ENCODE measurements at regions not wholly inside any gene's neighbourhood (a gene's known extent, or its start where the extent isn't known, plus 50 kb on each side); places are given as distances from the start of the nearest gene placed in this dataset.

DNA sequence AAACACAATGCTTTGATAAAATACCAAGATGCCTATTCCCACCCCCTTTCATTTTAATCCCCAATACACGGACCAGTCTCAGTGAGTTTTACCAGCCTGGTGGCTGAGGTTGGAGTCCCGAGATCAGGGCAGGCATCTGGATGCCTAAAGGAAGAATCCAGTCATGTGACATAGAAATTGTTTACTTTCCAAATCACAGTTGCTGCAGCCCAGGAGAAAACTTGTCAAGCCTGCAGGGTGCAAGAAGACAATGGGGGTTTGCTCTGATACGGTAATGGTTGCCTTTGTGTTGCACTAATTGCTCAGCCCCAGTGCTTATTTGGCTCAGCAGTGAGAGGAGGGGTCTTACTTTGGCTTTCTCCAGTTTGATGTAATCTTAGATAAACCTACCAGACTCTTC, 308.5 kb upstream of the POU3F2 start:
- Histone ChIP-seq H3K36me3 (ENCODE audit: control insufficient read depth, low read depth, low read length) (no peaks in the 10 kb centered on the region), H3K4me3 (ENCODE audit: low read length) (peak overlapping the region; percentile 25), H3K4me1 (ENCODE audit: control insufficient read depth, low read depth, low read length) (peaks cover 16% of the 10 kb centered on the region), H3K27me3 (ENCODE audit: control insufficient read depth, insufficient read depth, low read length) (peaks cover 32% of the 10 kb centered on the region), H3K27ac (ENCODE audit: low read length) (no peak overlapping the region), H3K9ac (ENCODE audit: low read length) (no peak overlapping the region), H3K9me3 (ENCODE audit: control insufficient read depth, low read depth, low read length) (no peaks in the 10 kb centered on the region)

DNA sequence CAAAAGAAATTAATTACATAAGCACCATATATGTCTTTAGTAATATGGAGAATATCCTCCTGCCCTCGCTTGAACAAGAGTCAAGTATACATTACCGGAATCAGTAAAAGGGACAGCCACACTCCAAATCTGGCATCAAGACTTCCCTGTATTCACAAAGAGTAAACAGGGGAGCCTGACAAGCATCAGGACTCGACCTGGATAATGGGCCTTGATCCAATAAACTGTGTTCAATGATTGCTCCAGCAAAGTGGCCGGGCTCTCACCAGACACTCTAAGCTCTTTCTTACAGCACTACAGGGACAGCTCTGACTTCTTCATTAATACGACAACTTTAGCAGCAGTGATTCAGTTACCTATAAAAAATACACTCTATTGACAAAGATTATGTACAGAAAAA, 307.9 kb upstream of the POU3F2 start:
- H3K27ac ChIP-seq (ENCODE audit: low read length): no peak overlapping the region
- no peak overlapping the region for H3K9ac ChIP-seq (ENCODE audit: low read length)
- peaks cover 32% of the 10 kb centered on the region for H3K27me3 ChIP-seq (ENCODE audit: control insufficient read depth, insufficient read depth, low read length)
- H3K36me3 ChIP-seq (ENCODE audit: control insufficient read depth, low read depth, low read length): no peaks in the 10 kb centered on the region
- peaks cover 16% of the 10 kb centered on the region for H3K4me1 ChIP-seq (ENCODE audit: control insufficient read depth, low read depth, low read length)
- peak overlapping the region; percentile 25 for H3K4me3 ChIP-seq (ENCODE audit: low read length)
- no peaks in the 10 kb centered on the region for H3K9me3 ChIP-seq (ENCODE audit: control insufficient read depth, low read depth, low read length)

DNA sequence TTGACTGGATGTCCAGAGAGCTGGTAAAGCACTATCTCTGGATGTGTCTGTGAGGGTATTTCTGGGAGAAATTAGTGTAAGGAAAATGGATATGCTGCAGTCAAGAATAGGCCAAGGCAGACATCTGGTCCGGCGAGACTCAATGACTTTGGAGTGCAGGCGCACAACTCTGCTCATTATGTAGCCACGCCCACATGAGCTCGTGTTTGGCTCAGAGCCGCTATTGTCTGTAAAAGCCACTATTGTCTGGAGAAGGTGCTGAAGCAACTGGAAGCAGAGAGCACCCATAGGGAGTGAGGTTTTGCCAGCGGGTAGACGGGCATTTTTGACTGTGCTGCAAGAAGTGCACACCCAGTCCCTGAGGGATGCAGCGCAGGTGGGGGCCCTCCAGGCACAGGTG, 305.0 kb upstream of the POU3F2 start:
- H3K36me3 ChIP-seq (ENCODE audit: control insufficient read depth, low read depth, low read length): no peaks in the 10 kb centered on the region
- H3K4me3 ChIP-seq (ENCODE audit: low read length): no peak overlapping the region
- H3K9ac ChIP-seq (ENCODE audit: low read length): no peak overlapping the region
- peaks cover 32% of the 10 kb centered on the region for H3K27me3 ChIP-seq (ENCODE audit: control insufficient read depth, insufficient read depth, low read length)
- no peak overlapping the region for H3K27ac ChIP-seq (ENCODE audit: low read length)
- H3K9me3 ChIP-seq (ENCODE audit: control insufficient read depth, low read depth, low read length): no peaks in the 10 kb centered on the region
- H3K4me1 ChIP-seq (ENCODE audit: control insufficient read depth, low read depth, low read length): peaks cover 16% of the 10 kb centered on the region

DNA sequence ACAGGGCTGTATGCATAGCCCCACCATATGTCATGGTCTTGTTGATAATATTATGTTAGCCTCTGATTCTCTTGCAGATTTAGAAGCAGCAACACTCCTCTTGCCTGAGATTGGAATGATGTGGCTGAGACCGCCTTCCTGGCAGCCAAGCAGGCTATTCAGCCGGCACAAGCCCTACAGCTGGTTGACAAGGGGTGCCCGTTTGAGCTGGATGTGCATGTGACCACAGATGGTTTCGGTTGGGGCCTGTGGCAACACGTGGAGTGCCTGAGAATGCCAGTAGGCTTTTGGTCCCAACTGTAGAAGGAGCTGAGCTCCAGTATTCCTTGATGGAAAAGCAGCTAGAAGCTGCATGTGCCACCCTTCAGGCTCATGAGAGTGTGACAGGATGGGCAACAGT, 303.6 kb upstream of the POU3F2 start:
- no peak overlapping the region for H3K9ac ChIP-seq (ENCODE audit: low read length)
- no peaks in the 10 kb centered on the region for H3K36me3 ChIP-seq (ENCODE audit: control insufficient read depth, low read depth, low read length)
- peaks cover 9% of the 10 kb centered on the region for H3K4me1 ChIP-seq (ENCODE audit: control insufficient read depth, low read depth, low read length)
- no peak overlapping the region for H3K27ac ChIP-seq (ENCODE audit: low read length)
- no peak overlapping the region for H3K4me3 ChIP-seq (ENCODE audit: low read length)
- no peaks in the 10 kb centered on the region for H3K9me3 ChIP-seq (ENCODE audit: control insufficient read depth, low read depth, low read length)
- H3K27me3 ChIP-seq (ENCODE audit: control insufficient read depth, insufficient read depth, low read length): peaks cover 24% of the 10 kb centered on the region

DNA sequence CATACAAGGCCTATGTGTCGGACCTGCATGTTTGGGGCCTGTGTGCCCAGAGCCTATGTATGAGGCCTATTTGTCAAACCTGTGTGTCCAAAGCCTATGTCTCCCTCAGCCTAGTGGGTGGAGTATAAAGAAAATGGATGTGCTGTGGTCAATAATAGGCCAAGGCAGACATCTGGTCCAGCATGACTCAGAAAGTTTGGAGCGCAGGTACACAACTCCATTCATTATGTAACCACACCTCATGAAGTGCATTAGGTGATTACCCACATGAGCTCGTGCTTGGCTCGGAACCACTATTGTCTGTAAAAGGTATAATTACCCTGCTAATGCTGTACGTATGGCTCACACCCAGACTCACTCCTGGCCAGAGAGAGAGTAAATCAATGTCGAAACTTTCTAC, 302.4 kb upstream of the POU3F2 start:
- Histone ChIP-seq H3K4me3 (ENCODE audit: low read length) (no peak overlapping the region), H3K4me1 (ENCODE audit: control insufficient read depth, low read depth, low read length) (no peaks in the 10 kb centered on the region), H3K36me3 (ENCODE audit: control insufficient read depth, low read depth, low read length) (no peaks in the 10 kb centered on the region), H3K27me3 (ENCODE audit: control insufficient read depth, insufficient read depth, low read length) (peaks cover 14% of the 10 kb centered on the region), H3K9me3 (ENCODE audit: control insufficient read depth, low read depth, low read length) (no peaks in the 10 kb centered on the region), H3K27ac (ENCODE audit: low read length) (no peak overlapping the region), H3K9ac (ENCODE audit: low read length) (no peak overlapping the region)

DNA sequence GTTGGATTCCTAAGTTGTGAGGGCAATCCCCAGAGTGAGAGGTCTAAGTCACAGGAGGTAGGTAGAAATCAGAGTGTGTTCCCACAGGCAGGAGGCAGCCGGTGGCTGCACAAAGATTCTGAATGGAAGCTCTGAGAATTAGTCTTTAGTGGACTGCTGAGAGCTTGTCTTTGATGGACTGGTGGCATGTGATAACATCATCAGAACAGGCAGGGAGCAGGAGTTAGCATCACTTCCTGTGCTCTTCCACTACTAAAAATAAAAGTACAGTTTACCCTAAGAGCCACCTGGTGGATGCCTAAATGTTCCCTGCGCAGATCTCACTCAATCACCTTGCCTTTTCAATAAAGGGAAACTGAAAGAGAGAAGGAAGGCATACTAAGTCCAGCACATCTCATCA, 294.6 kb upstream of the POU3F2 start:
- Histone ChIP-seq H3K9me3 (ENCODE audit: control insufficient read depth, low read depth, low read length) (no peaks in the 10 kb centered on the region), H3K36me3 (ENCODE audit: control insufficient read depth, low read depth, low read length) (no peaks in the 10 kb centered on the region), H3K27me3 (ENCODE audit: control insufficient read depth, insufficient read depth, low read length) (no peaks in the 10 kb centered on the region), H3K9ac (ENCODE audit: low read length) (no peak overlapping the region), H3K27ac (ENCODE audit: low read length) (no peak overlapping the region), H3K4me3 (ENCODE audit: low read length) (no peak overlapping the region), H3K4me1 (ENCODE audit: control insufficient read depth, low read depth, low read length) (no peaks in the 10 kb centered on the region)

DNA sequence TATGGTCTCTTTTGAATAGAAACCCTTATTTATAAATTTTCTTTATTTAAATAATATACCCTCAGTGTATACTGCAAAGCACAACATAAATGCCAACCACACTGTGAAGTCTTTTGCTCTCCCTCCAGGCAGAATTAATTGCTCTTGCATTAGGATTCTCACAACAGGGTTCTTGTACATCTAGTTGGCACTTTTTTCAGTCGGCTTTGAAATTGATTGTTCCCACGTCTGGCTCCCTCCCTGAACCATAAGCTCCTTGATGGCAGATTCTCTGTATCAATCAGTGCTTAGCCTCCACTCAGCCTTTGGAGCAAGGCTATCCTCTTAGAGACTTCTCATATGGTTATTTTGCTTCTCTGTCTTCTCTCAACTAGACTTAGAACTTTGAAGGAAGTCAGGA, 288.0 kb upstream of the POU3F2 start:
- Histone ChIP-seq H3K4me1 (ENCODE audit: control insufficient read depth, low read depth, low read length) (no peaks in the 10 kb centered on the region), H3K4me3 (ENCODE audit: low read length) (no peak overlapping the region), H3K9me3 (ENCODE audit: control insufficient read depth, low read depth, low read length) (no peaks in the 10 kb centered on the region), H3K36me3 (ENCODE audit: control insufficient read depth, low read depth, low read length) (no peaks in the 10 kb centered on the region), H3K9ac (ENCODE audit: low read length) (no peak overlapping the region), H3K27me3 (ENCODE audit: control insufficient read depth, insufficient read depth, low read length) (no peaks in the 10 kb centered on the region), H3K27ac (ENCODE audit: low read length) (no peak overlapping the region)

DNA sequence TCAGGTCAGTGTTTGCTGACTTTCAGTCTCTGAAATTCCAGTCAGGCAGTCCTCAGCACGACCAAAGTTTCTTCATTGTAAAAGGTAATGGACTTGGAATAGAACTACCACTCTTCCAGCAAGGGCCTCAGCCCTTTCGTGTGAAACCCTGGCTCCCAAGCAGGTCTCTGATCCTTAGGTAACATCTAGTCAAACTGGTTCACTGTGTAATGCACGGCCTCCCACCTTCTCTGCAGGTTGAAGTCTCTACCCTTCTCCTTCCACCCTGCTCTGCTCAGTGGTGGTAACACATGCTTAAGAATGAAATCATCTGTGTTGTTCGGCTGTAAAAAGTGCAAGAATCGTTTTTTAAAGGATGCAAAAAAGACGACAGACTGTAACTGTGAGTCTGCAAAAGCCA, 287.2 kb upstream of the POU3F2 start:
- Histone ChIP-seq H3K27ac (ENCODE audit: low read length) (no peak overlapping the region), H3K9me3 (ENCODE audit: control insufficient read depth, low read depth, low read length) (no peaks in the 10 kb centered on the region), H3K4me3 (ENCODE audit: low read length) (no peak overlapping the region), H3K27me3 (ENCODE audit: control insufficient read depth, insufficient read depth, low read length) (no peaks in the 10 kb centered on the region), H3K4me1 (ENCODE audit: control insufficient read depth, low read depth, low read length) (no peaks in the 10 kb centered on the region), H3K36me3 (ENCODE audit: control insufficient read depth, low read depth, low read length) (no peaks in the 10 kb centered on the region), H3K9ac (ENCODE audit: low read length) (no peak overlapping the region)

DNA sequence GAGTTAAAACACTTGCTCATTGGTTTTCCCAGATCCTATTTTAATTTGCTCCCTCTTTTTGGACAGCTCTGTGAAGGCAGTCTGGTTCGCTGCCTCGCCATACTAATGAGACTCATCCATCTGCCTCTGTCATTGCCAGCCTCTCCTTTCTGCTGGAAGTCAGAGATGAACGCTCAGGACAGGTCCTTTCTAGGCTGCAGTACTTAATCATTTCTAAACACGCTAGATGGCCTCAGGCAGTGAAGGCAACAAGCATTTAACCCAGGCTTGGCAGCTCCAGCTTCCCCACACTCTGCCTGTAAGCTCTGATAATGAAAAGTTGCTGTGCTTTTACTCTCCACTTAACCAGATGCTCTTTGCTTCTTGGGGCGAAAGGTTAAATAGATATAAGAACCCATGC, 286.7 kb upstream of the POU3F2 start:
- no peaks in the 10 kb centered on the region for H3K27me3 ChIP-seq (ENCODE audit: control insufficient read depth, insufficient read depth, low read length)
- H3K4me1 ChIP-seq (ENCODE audit: control insufficient read depth, low read depth, low read length): no peaks in the 10 kb centered on the region
- no peaks in the 10 kb centered on the region for H3K36me3 ChIP-seq (ENCODE audit: control insufficient read depth, low read depth, low read length)
- H3K27ac ChIP-seq (ENCODE audit: low read length): no peak overlapping the region
- no peaks in the 10 kb centered on the region for H3K9me3 ChIP-seq (ENCODE audit: control insufficient read depth, low read depth, low read length)
- no peak overlapping the region for H3K4me3 ChIP-seq (ENCODE audit: low read length)
- no peak overlapping the region for H3K9ac ChIP-seq (ENCODE audit: low read length)

DNA sequence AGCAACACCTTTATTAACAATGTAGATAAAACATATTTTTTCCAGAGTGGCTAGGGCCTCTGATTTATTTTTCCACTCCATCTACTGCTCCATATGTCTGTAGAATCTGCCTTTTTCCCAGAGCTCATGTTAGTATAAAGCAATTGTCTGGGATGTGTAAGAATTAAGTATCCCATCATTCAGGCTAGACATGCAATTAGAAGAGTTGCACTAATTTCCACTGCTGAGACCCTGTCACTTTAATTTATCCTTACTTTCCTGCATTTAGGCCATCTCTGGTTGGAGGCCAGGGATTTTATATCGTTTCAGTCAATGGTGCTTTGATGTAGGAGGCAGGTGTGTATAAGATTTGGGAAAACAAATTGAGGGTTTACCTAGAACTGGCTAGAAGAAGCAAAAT, 286.1 kb upstream of the POU3F2 start:
- Histone ChIP-seq H3K9ac (ENCODE audit: low read length) (no peak overlapping the region), H3K27me3 (ENCODE audit: control insufficient read depth, insufficient read depth, low read length) (no peaks in the 10 kb centered on the region), H3K4me3 (ENCODE audit: low read length) (no peak overlapping the region), H3K27ac (ENCODE audit: low read length) (no peak overlapping the region), H3K4me1 (ENCODE audit: control insufficient read depth, low read depth, low read length) (no peaks in the 10 kb centered on the region), H3K36me3 (ENCODE audit: control insufficient read depth, low read depth, low read length) (no peaks in the 10 kb centered on the region), H3K9me3 (ENCODE audit: control insufficient read depth, low read depth, low read length) (no peaks in the 10 kb centered on the region)

DNA sequence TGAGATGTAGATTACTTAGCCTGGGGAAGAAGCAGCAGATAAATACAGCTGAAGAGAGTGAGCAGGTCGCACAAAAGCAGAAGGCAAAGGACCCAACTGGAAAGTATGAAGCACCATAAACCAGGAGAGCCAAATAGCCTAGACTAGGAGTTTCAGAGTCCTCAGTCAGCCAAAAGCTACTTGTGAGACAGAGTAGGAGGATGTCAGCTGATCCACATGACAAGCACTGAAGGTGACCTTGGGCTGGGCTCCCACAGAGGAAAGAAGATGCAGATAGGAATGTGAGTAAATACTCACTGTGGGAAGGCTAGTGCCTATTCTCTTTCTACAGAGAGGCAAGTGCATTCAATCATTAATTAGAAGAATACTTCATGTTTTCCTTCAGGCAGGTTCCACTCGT, 274.0 kb upstream of the POU3F2 start:
- H3K9ac ChIP-seq (ENCODE audit: low read length): no peak overlapping the region
- no peak overlapping the region for H3K27ac ChIP-seq (ENCODE audit: low read length)
- peaks cover 2% of the 10 kb centered on the region for H3K4me1 ChIP-seq (ENCODE audit: control insufficient read depth, low read depth, low read length)
- H3K4me3 ChIP-seq (ENCODE audit: low read length): no peak overlapping the region
- H3K36me3 ChIP-seq (ENCODE audit: control insufficient read depth, low read depth, low read length): no peaks in the 10 kb centered on the region
- H3K27me3 ChIP-seq (ENCODE audit: control insufficient read depth, insufficient read depth, low read length): no peaks in the 10 kb centered on the region
- H3K9me3 ChIP-seq (ENCODE audit: control insufficient read depth, low read depth, low read length): no peaks in the 10 kb centered on the region

DNA sequence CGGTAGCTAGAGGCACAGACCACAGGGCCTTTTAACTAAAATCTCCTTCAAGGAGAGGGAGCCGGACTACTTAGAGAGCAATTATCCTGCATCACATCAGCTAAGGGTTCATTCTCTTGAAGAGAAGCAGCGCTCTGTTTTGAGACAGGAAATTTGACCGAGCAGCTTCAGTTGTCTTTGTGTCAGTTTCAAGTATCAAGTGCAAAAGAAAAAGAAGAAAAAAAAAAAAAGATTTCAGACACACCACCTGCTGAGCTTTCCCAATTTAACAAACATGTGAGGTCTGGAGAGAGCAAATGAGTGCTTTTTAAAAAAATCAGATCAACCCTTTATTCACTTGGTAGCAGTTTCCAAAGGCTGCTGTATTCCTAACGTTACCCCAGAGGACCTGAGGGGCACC, 273.5 kb upstream of the POU3F2 start:
- peaks cover 2% of the 10 kb centered on the region for H3K4me1 ChIP-seq (ENCODE audit: control insufficient read depth, low read depth, low read length)
- H3K27ac ChIP-seq (ENCODE audit: low read length): no peak overlapping the region
- no peaks in the 10 kb centered on the region for H3K9me3 ChIP-seq (ENCODE audit: control insufficient read depth, low read depth, low read length)
- H3K27me3 ChIP-seq (ENCODE audit: control insufficient read depth, insufficient read depth, low read length): no peaks in the 10 kb centered on the region
- H3K9ac ChIP-seq (ENCODE audit: low read length): no peak overlapping the region
- no peaks in the 10 kb centered on the region for H3K36me3 ChIP-seq (ENCODE audit: control insufficient read depth, low read depth, low read length)
- H3K4me3 ChIP-seq (ENCODE audit: low read length): no peak overlapping the region

DNA sequence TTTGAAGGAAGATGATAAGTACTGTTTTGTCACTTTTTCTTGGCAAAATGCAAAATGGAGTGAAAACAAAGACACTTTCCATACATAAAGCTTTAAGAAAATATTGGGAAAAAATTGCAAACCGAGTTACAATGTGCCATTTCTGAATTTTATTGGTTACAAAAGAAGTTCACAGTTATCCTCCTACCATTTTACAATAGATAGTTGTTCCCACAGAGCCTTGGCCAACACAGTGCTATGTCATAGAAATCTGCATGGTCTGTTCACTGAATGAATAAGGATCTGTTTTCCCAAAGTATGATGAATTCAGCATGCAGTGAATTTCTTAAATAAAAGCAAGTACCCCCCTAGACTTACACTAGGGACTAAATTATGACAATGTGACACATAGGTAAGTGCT, 268.2 kb upstream of the POU3F2 start:
- H3K36me3 ChIP-seq (ENCODE audit: control insufficient read depth, low read depth, low read length): no peaks in the 10 kb centered on the region
- H3K9ac ChIP-seq (ENCODE audit: low read length): no peak overlapping the region
- H3K4me1 ChIP-seq (ENCODE audit: control insufficient read depth, low read depth, low read length): no peaks in the 10 kb centered on the region
- H3K9me3 ChIP-seq (ENCODE audit: control insufficient read depth, low read depth, low read length): no peaks in the 10 kb centered on the region
- H3K27me3 ChIP-seq (ENCODE audit: control insufficient read depth, insufficient read depth, low read length): no peaks in the 10 kb centered on the region
- H3K27ac ChIP-seq (ENCODE audit: low read length): no peak overlapping the region
- H3K4me3 ChIP-seq (ENCODE audit: low read length): no peak overlapping the region

All from iPS-18a (cell line).